ENCODE measurements at regions not wholly inside any gene's neighbourhood (a gene's known extent, or its start where the extent isn't known, plus 50 kb on each side); places are given as distances from the start of the nearest gene placed in this dataset.

GRCh38 chr9:3664044-3664443 is 138.2 kb upstream of the RFX3 start:
- FAIRE-seq, result no peak
- DNase-seq (ENCODE audit: low spot score), result no peak
- ChIA-PET POLR2A (no interaction called here), CTCF (ENCODE audit: low intra/inter-chr PET ratio, low total read pairs) (no interaction called here)
- no TSS peak for BruUV-seq (replicated peaks)
- H3K9me3 ChIP-seq (ENCODE audit: low read length), result no peaks in the 10 kb centered on the region
- 0% methylated on average over 1 of the region's 1 CpG for WGBS (ENCODE audit: low lambda C conversion rate)
- H3K4me3 ChIP-seq (replicated peaks in 1 of 3; ENCODE audit: insufficient read depth in 1 of 3, low read depth in 2 of 3, low read length in 3 of 3), result no peak overlapping the region
- no peak overlapping the region for H2AFZ ChIP-seq (ENCODE audit: low read length)
- H3K9ac ChIP-seq (ENCODE audit: insufficient read depth, low read depth, low read length), result no peak overlapping the region
- no peaks in the 10 kb centered on the region for H3K4me1 ChIP-seq (ENCODE audit: insufficient read depth, low read length)
- no peak for ATAC-seq
- H3K27ac ChIP-seq (ENCODE audit: extremely low read length, insufficient read depth, low read length), result no peak overlapping the region
- H3K4me2 ChIP-seq (ENCODE audit: low read depth, low read length), result no peak overlapping the region
- no peaks in the 10 kb centered on the region for H3K27me3 ChIP-seq (ENCODE audit: control insufficient read depth in 1 of 2, insufficient read depth in 2 of 2, low read length in 2 of 2)
- intact Hi-C loops (cut with micrococcal nuclease; ENCODE audit: unreplicated experiment), result no loop called here
- H3K79me2 ChIP-seq (ENCODE audit: insufficient read depth, low read length), result no peaks in the 10 kb centered on the region
- H3K36me3 ChIP-seq (replicated peaks in 1 of 2; ENCODE audit: control insufficient read depth in 1 of 2, insufficient read depth in 2 of 2, low read length in 2 of 2), result no peaks in the 10 kb centered on the region
- no peaks in the 10 kb centered on the region for H4K20me1 ChIP-seq (ENCODE audit: insufficient read depth, low read length)
- in situ Hi-C loops (cut with HindIII; ENCODE audit: extremely low pct_ligation_motif_present, low pct_unique_long_range_greater_than_20kb), result no loop called here
- TF ChIP-seq GABPB1 (CRISPR knock-in tag; IDR thresholded peaks at IDR 0.05), result no peak
- TF ChIP-seq BCLAF1 (IDR thresholded peaks at IDR 0.05), result no peak
- no peak for TF ChIP-seq SNAPC5 (CRISPR knock-in tag; IDR thresholded peaks at IDR 0.05; ENCODE audit: borderline replicate concordance)
- TF ChIP-seq MBD4 (IDR thresholded peaks at IDR 0.05; ENCODE audit: borderline replicate concordance, low read length), result no peak
- no peak for TF ChIP-seq MBNL3 (CRISPR knock-in tag; conservative IDR thresholded peaks at IDR 0.05)
- TF ChIP-seq ZBED4 (CRISPR knock-in tag; IDR thresholded peaks at IDR 0.05; ENCODE audit: borderline replicate concordance), result no peak
- no peak for TF ChIP-seq ZNF609 (CRISPR knock-in tag; IDR thresholded peaks at IDR 0.05; ENCODE audit: borderline replicate concordance)
- no peak for TF ChIP-seq ZBTB10 (CRISPR knock-in tag; IDR thresholded peaks at IDR 0.05; ENCODE audit: borderline replicate concordance)

Data from HepG2 (cell line).